Hepatocyte (in vitro differentiated cells): ENCODE measurements at regions not wholly inside any gene's neighbourhood (a gene's known extent, or its start where the extent isn't known, plus 50 kb on each side); places are given as distances from the start of the nearest gene placed in this dataset.

ENCODE experiments used
- EZH2 ChIP-seq: fragments of 200-600 bp; sonication (generic); IDR thresholded peaks from 2 replicates; pipeline ENCODE4 v1.6.1; 2016; ENCODE audit warnings: antibody characterized with exemption, mild to moderate bottlenecking, borderline replicate concordance
- EZH2phosphoT487 ChIP-seq: fragments of 200-600 bp; sonication (generic); IDR thresholded peaks from one replicate; pipeline ENCODE4 v1.6.1; 2018; ENCODE audit warnings: antibody characterized with exemption, mild to moderate bottlenecking, low read depth, moderate library complexity; ENCODE audit not compliant: unreplicated experiment, severe bottlenecking
- TF ChIP-seq, protein P1 (sequence below): fragments of 200-600 bp; sonication (generic); IDR thresholded peaks from 2 replicates; pipeline ENCODE4 v1.5.1; 2016; ENCODE audit warnings: antibody characterized with exemption, mild to moderate bottlenecking; ENCODE audit not compliant: poor library complexity

DNA sequence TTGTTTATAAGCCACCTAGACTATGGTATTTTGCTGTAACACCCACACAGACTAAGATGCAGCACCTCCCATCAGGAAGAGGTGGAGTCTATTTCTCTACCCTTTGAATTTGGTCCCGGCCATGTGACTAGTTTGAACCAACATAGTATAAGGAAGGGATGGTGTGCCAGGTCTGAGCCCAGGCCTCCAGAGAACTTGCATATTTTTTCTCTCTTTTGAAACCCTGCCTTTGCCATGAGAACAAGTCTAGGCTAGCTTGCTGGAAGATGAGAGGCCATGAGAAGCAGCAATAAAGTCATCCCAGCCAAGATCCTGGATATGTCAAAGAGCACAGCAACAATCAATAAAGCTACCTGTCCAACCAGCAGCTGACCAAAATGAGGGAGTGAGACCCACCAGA, 63.0 kb upstream of the ANKEF1 start:
- TF ChIP-seq, protein P1, sequence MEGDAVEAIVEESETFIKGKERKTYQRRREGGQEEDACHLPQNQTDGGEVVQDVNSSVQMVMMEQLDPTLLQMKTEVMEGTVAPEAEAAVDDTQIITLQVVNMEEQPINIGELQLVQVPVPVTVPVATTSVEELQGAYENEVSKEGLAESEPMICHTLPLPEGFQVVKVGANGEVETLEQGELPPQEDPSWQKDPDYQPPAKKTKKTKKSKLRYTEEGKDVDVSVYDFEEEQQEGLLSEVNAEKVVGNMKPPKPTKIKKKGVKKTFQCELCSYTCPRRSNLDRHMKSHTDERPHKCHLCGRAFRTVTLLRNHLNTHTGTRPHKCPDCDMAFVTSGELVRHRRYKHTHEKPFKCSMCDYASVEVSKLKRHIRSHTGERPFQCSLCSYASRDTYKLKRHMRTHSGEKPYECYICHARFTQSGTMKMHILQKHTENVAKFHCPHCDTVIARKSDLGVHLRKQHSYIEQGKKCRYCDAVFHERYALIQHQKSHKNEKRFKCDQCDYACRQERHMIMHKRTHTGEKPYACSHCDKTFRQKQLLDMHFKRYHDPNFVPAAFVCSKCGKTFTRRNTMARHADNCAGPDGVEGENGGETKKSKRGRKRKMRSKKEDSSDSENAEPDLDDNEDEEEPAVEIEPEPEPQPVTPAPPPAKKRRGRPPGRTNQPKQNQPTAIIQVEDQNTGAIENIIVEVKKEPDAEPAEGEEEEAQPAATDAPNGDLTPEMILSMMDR, result no peak
- no peak for TF ChIP-seq EZH2phosphoT487
- no peak for TF ChIP-seq EZH2
